ENCODE measurements at regions not wholly inside any gene's neighbourhood (a gene's known extent, or its start where the extent isn't known, plus 50 kb on each side); places are given as distances from the start of the nearest gene placed in this dataset.

DNA sequence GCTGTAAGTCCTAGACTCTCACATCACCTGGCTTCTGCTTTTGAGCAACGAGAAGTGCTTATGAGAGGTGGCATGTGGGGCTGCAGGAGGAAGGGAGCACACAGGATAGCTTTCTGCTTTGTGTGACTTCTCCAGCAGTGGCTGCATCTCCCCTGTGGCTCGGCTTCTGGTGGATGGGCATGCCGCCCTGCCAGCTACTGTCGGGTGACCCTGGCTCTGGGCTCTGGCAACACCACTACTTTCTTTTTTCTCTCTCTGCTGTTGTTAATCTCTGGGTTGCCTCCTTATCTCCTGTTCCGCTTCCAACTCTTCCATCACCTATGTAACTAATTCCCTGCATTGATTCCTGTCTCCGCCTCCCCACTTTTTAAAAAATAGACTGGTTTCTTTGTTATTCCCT is 209.1 kb upstream of the DAAM1 start:
- no peak for TF ChIP-seq EZH2 (IDR thresholded peaks at IDR 0.05; ENCODE audit: borderline replicate concordance, low read length)
- TF ChIP-seq, protein P1, sequence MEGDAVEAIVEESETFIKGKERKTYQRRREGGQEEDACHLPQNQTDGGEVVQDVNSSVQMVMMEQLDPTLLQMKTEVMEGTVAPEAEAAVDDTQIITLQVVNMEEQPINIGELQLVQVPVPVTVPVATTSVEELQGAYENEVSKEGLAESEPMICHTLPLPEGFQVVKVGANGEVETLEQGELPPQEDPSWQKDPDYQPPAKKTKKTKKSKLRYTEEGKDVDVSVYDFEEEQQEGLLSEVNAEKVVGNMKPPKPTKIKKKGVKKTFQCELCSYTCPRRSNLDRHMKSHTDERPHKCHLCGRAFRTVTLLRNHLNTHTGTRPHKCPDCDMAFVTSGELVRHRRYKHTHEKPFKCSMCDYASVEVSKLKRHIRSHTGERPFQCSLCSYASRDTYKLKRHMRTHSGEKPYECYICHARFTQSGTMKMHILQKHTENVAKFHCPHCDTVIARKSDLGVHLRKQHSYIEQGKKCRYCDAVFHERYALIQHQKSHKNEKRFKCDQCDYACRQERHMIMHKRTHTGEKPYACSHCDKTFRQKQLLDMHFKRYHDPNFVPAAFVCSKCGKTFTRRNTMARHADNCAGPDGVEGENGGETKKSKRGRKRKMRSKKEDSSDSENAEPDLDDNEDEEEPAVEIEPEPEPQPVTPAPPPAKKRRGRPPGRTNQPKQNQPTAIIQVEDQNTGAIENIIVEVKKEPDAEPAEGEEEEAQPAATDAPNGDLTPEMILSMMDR (IDR thresholded peaks at IDR 0.05; ENCODE audit: low read length): no peak

Measured in OCI-LY1 (cell line).